ENCODE measurements at regions not wholly inside any gene's neighbourhood (a gene's known extent, or its start where the extent isn't known, plus 50 kb on each side); places are given as distances from the start of the nearest gene placed in this dataset.

DNA sequence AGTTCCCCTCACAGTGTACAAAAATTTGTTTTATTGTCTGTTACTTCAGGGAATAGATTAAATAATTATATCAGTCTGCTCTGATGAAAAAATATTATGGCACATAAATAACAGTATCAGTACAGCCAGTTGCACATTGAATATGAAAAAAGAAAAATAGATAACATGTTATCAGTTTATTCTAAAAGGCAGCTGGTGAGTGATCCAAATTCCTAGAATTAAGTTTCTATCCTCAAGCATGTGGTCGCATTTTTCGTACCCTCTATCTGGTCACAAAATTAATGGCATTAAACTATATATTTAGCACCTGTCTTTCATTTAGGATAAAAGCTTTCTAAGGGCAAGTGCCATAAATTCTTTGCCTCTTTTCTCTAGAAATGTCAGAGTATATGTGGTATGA, 944.8 kb upstream of the PCDH9 start:
- TF ChIP-seq, protein P1, sequence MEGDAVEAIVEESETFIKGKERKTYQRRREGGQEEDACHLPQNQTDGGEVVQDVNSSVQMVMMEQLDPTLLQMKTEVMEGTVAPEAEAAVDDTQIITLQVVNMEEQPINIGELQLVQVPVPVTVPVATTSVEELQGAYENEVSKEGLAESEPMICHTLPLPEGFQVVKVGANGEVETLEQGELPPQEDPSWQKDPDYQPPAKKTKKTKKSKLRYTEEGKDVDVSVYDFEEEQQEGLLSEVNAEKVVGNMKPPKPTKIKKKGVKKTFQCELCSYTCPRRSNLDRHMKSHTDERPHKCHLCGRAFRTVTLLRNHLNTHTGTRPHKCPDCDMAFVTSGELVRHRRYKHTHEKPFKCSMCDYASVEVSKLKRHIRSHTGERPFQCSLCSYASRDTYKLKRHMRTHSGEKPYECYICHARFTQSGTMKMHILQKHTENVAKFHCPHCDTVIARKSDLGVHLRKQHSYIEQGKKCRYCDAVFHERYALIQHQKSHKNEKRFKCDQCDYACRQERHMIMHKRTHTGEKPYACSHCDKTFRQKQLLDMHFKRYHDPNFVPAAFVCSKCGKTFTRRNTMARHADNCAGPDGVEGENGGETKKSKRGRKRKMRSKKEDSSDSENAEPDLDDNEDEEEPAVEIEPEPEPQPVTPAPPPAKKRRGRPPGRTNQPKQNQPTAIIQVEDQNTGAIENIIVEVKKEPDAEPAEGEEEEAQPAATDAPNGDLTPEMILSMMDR (IDR thresholded peaks at IDR 0.05) = no peak
- TF ChIP-seq POLR2A (IDR thresholded peaks at IDR 0.05) (no peak), EP300 (IDR thresholded peaks at IDR 0.05) (no peak)

All from sigmoid colon (tissue), 4 donors.